SK-N-SH (cell line): ENCODE measurements at regions not wholly inside any gene's neighbourhood (a gene's known extent, or its start where the extent isn't known, plus 50 kb on each side); places are given as distances from the start of the nearest gene placed in this dataset.

Experiments
- CTCF ChIA-PET: fragments of 300-600, 350-600 bp; formaldehyde crosslinking; extraction: SDS; loops from one replicate; lab custom pipeline; 2021; lab: Yijun Ruan, JAX
- POLR2A ChIA-PET: fragments of 350-600 bp; sonication (Branson Sonifier 250); formaldehyde crosslinking; extraction: SDS; loops from one replicate; lab custom pipeline; 2020; ENCODE audit warnings: antibody characterized with exemption, inconsistent platforms; lab: Yijun Ruan, JAX
- DNase-seq: peaks from one replicate; pipeline ENCODE4 v3.0.0; 2012
- H2AFZ ChIP-seq: fragments of 200-600 bp; sonication (generic); 2 replicates; pipeline ENCODE4 v1.8.1; 2016; ENCODE audit warnings: antibody characterized with exemption, mild to moderate bottlenecking, low read depth
- H3F3A ChIP-seq: fragments of 200-600 bp; sonication (generic); replicated peaks from 2 replicates; pipeline ENCODE3; 2016; ENCODE audit warnings: antibody characterized with exemption, mild to moderate bottlenecking; ENCODE audit not compliant: insufficient read depth
- H3K27ac ChIP-seq, 2 experiments: fragments of 200-500 bp in 1 of 2; fragments of 200-600 bp in 1 of 2; sonication (Bioruptor generic) in 1 of 2; sonication (generic), shearing (Covaris generic) in 1 of 2; 2 replicates each; pipeline versions ENCODE4 v1.5.1 to v1.6.1; 2014 to 2016; ENCODE audit warnings: low read depth in 2 of 2, inconsistent platforms in 1 of 2, low read length in 1 of 2, mild to moderate bottlenecking in 1 of 2, mixed read lengths in 1 of 2
- H3K27me3 ChIP-seq: fragments of 200-600 bp; sonication (generic), shearing (Covaris generic); 2 replicates; pipeline ENCODE4 v1.6.1; 2016; ENCODE audit warnings: mixed run types; ENCODE audit not compliant: insufficient read depth
- H3K36me3 ChIP-seq, 2 experiments: fragments of 200-500 bp in 1 of 2; fragments of 200-600 bp in 1 of 2; sonication (Bioruptor generic) in 1 of 2; sonication (generic) in 1 of 2; replicated peaks in 1 of 2; 2 replicates each; pipeline versions ENCODE3 to v1.5.1; 2014 to 2016; ENCODE audit warnings: low read length in 1 of 2, mild to moderate bottlenecking in 1 of 2; ENCODE audit not compliant: insufficient read depth in 2 of 2, control insufficient read depth in 1 of 2
- H3K4me1 ChIP-seq, 2 experiments: fragments of 200-500 bp in 1 of 2; fragments of 200-600 bp in 1 of 2; sonication (Bioruptor generic) in 1 of 2; sonication (generic), shearing (Covaris generic) in 1 of 2; 2 replicates each; pipeline versions ENCODE4 v1.5.1 to v1.6.1; 2014 to 2016; ENCODE audit warnings: low read depth in 1 of 2, low read length in 1 of 2, mixed run types in 1 of 2; ENCODE audit not compliant: insufficient read depth in 2 of 2, control insufficient read depth in 1 of 2
- H3K4me2 ChIP-seq: fragments of 200-600 bp; sonication (generic), shearing (Covaris generic); 2 replicates; pipeline ENCODE4 v1.6.1; 2017; ENCODE audit warnings: mixed run types
- H3K4me3 ChIP-seq, 2 experiments: fragments of 200-500 bp in 1 of 2; fragments of 200-600 bp in 1 of 2; sonication (Bioruptor generic) in 1 of 2; sonication (generic), shearing (Covaris generic) in 1 of 2; 2 replicates each; pipeline versions ENCODE4 v1.5.1 to v1.8.1; 2014 to 2016; ENCODE audit warnings: low read depth in 2 of 2, inconsistent platforms in 1 of 2, low read length in 1 of 2, mild to moderate bottlenecking in 1 of 2, mixed read lengths in 1 of 2, moderate library complexity in 1 of 2
- H3K79me2 ChIP-seq: fragments of 200-600 bp; sonication (generic); 2 replicates; pipeline ENCODE4 v1.8.1; 2017; ENCODE audit warnings: mild to moderate bottlenecking; ENCODE audit not compliant: insufficient read depth
- H3K9ac ChIP-seq: fragments of 200-600 bp; sonication (generic); 2 replicates; pipeline ENCODE4 v1.6.1; 2017; ENCODE audit warnings: mixed run types
- H3K9me2 ChIP-seq: fragments of 200-600 bp; sonication (generic); 2 replicates; pipeline ENCODE4 v1.6.1; 2017; ENCODE audit warnings: mixed run types
- H3K9me3 ChIP-seq: fragments of 200-600 bp; sonication (generic); 2 replicates; pipeline ENCODE4 v1.6.1; 2017; ENCODE audit warnings: mixed run types, mild to moderate bottlenecking, moderate library complexity
- H4K20me1 ChIP-seq: fragments of 200-600 bp; sonication (generic); 2 replicates; pipeline ENCODE4 v1.6.1; 2017; ENCODE audit warnings: mild to moderate bottlenecking, mixed run types; ENCODE audit not compliant: insufficient read depth
- CHD2 ChIP-seq: fragments of 150-350 bp; IDR thresholded peaks from 2 replicates; pipeline ENCODE4 v1.6.1; 2018; ENCODE audit warnings: low read length; ENCODE audit not compliant: partially characterized antibody
- EZH2phosphoT487 ChIP-seq: fragments of 200-600 bp; sonication (generic); IDR thresholded peaks from 2 replicates; pipeline ENCODE4 v1.6.1; 2017; ENCODE audit warnings: low read depth, mixed run types, mild to moderate bottlenecking, antibody characterized with exemption, moderate library complexity, borderline replicate concordance
- FOSL2 ChIP-seq: IDR thresholded peaks from 2 replicates; pipeline ENCODE4 v1.4.0; 2012; ENCODE audit warnings: low read depth, mild to moderate bottlenecking, moderate library complexity, borderline replicate concordance
- FOXJ3 ChIP-seq: sonication (generic); formaldehyde crosslinking; IDR thresholded peaks from 2 replicates; pipeline ENCODE4 v1.5.1; 2020; ENCODE audit warnings: mild to moderate bottlenecking, missing genetic modification reagents
- GABPA ChIP-seq: IDR thresholded peaks from 2 replicates; pipeline ENCODE4 v1.4.0; 2012; ENCODE audit warnings: low read depth, mild to moderate bottlenecking
- JUND ChIP-seq: IDR thresholded peaks from 2 replicates; pipeline ENCODE4 v1.4.0; 2012
- NFIC ChIP-seq: IDR thresholded peaks from 2 replicates; pipeline ENCODE4 v1.4.0; 2012; ENCODE audit warnings: borderline replicate concordance
- POLR2AphosphoS5 ChIP-seq: IDR thresholded peaks from 2 replicates; pipeline ENCODE4 v1.6.1; 2012; ENCODE audit warnings: low read depth, low read length
- RCOR1 ChIP-seq: fragments of 150-350 bp; IDR thresholded peaks from 2 replicates; pipeline ENCODE4 v1.6.1; 2017; ENCODE audit warnings: antibody characterized with exemption, low read length
- RXRA ChIP-seq: IDR thresholded peaks from 2 replicates; pipeline ENCODE4 v1.4.0; 2012; ENCODE audit warnings: low read depth, mild to moderate bottlenecking, borderline replicate concordance
- TEAD4 ChIP-seq: IDR thresholded peaks from 2 replicates; pipeline ENCODE4 v1.4.0; 2012; ENCODE audit warnings: mild to moderate bottlenecking, borderline replicate concordance; ENCODE audit not compliant: insufficient read depth
- YY1 ChIP-seq: IDR thresholded peaks from 2 replicates; pipeline ENCODE4 v1.4.0; 2012; ENCODE audit warnings: low read depth, mild to moderate bottlenecking
- WGBS: methylation state at CpG from one replicate; pipeline ENCODE4 v1.1.6; 2017; ENCODE audit warnings: low lambda C conversion rate; 5-methylcytosine and 5-hydroxymethylcytosine counted together
- TF ChIP-seq, protein P1 (sequence below): IDR thresholded peaks from 2 replicates; pipeline ENCODE4 v1.4.0; 2012; ENCODE audit warnings: low read depth
- TF ChIP-seq, protein P2 (sequence below): IDR thresholded peaks from 2 replicates; pipeline ENCODE4 v1.4.0; 2012; ENCODE audit warnings: low read depth, borderline replicate concordance

DNA sequence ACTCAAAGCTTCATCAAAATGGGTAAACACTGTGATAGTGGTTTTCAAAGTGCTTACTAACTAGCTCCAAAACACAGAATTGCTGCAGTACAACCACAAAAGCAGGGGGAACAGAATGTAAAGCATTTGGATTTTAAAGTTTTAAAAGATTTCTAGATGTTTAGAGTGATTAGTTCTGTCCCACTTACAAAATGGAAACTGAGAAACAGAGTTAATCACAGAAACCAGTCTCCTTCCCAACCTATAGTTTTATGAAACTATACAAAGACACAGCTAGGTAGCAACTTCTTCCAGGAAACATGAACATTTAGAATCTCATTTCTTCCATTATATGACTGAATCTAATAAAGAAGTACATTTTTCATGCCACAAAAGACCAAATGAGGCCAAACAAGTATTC, 73.8 kb upstream of the HNRNPA3 start:
- POLR2A ChIA-PET, result no interaction called here
- H3K79me2 ChIP-seq, result no peaks in the 10 kb centered on the region
- H2AFZ ChIP-seq, result no peak overlapping the region
- peaks cover 0 to 8% of the 10 kb centered on the region in 2 experiments; a peak in 1 of 4 replicates for H3K4me1 ChIP-seq
- no peaks in the 10 kb centered on the region for H3K36me3 ChIP-seq
- no peak for TF ChIP-seq FOXJ3 (CRISPR knock-in tag)
- TF ChIP-seq NFIC, result no peak
- TF ChIP-seq, protein P1, sequence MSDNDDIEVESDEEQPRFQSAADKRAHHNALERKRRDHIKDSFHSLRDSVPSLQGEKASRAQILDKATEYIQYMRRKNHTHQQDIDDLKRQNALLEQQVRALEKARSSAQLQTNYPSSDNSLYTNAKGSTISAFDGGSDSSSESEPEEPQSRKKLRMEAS, result no peak
- TF ChIP-seq POLR2AphosphoS5, result no peak
- TF ChIP-seq RXRA, result no peak
- TF ChIP-seq YY1, result no peak
- no peak for TF ChIP-seq EZH2phosphoT487
- TF ChIP-seq TEAD4, result no peak
- TF ChIP-seq JUND, result no peak
- TF ChIP-seq, protein P2, sequence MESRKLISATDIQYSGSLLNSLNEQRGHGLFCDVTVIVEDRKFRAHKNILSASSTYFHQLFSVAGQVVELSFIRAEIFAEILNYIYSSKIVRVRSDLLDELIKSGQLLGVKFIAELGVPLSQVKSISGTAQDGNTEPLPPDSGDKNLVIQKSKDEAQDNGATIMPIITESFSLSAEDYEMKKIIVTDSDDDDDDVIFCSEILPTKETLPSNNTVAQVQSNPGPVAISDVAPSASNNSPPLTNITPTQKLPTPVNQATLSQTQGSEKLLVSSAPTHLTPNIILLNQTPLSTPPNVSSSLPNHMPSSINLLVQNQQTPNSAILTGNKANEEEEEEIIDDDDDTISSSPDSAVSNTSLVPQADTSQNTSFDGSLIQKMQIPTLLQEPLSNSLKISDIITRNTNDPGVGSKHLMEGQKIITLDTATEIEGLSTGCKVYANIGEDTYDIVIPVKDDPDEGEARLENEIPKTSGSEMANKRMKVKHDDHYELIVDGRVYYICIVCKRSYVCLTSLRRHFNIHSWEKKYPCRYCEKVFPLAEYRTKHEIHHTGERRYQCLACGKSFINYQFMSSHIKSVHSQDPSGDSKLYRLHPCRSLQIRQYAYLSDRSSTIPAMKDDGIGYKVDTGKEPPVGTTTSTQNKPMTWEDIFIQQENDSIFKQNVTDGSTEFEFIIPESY, result no peak
- no peak for TF ChIP-seq GABPA
- no peak for TF ChIP-seq FOSL2
- no peak for TF ChIP-seq RCOR1
- H3F3A ChIP-seq, result peaks cover 7% of the 10 kb centered on the region
- no peaks in the 10 kb centered on the region for H4K20me1 ChIP-seq
- no peaks in the 10 kb centered on the region for H3K9me2 ChIP-seq
- CTCF ChIA-PET, result interaction anchor here (0.5 to 12.7 kb wide), 7 partner anchors 9 to 1033 kb away, joined by 3 to 231 read pairs (median 4); no protein-coding TSS in a partner anchor
- no peaks in the 10 kb centered on the region for H3K9me3 ChIP-seq
- no peak for DNase-seq
- H3K27me3 ChIP-seq, result no peaks in the 10 kb centered on the region
- H3K27ac ChIP-seq, result no peak overlapping the region
- H3K9ac ChIP-seq, result no peak overlapping the region
- H3K4me2 ChIP-seq, result no peak overlapping the region
- H3K4me3 ChIP-seq, result no peak overlapping the region

DNA sequence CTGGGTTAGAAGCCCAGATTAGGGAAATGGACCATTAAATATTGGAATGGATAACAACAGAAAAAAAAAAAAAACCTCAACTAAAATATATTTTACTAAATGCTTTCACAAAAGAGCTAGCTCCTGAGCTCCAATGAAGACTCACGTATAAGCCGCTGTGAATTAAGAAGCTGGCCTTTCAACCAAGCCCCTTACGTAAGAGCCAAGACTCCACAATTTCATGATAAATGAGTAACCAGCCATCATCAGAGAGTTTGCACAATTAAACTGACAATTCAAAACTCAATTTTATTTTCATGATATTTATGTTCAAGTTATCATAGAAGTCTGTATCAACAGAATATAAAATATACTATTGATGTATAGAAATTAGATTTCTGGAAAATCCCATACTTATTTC, 70.7 kb upstream of the HNRNPA3 start:
- no peak overlapping the region for H3K9ac ChIP-seq
- no peaks in the 10 kb centered on the region for H3K79me2 ChIP-seq
- WGBS, result 91% methylated on average over 3 of the region's 3 CpGs
- no peaks in the 10 kb centered on the region for H3K27me3 ChIP-seq
- no peak overlapping the region for H3K4me3 ChIP-seq
- no peak for TF ChIP-seq CHD2
- no peaks in the 10 kb centered on the region for H3K9me3 ChIP-seq
- no peaks in the 10 kb centered on the region for H3K36me3 ChIP-seq
- H3F3A ChIP-seq, result peaks cover 7% of the 10 kb centered on the region
- no peaks in the 10 kb centered on the region for H4K20me1 ChIP-seq
- H3K9me2 ChIP-seq, result no peaks in the 10 kb centered on the region
- ChIA-PET POLR2A (no interaction called here), CTCF (interaction anchor here (1.1 to 12.7 kb wide), 6 partner anchors 70 to 1015 kb away, joined by 3 to 231 read pairs (median 5); no protein-coding TSS in a partner anchor)
- no peak overlapping the region for H3K4me2 ChIP-seq
- H2AFZ ChIP-seq, result no peak overlapping the region
- DNase-seq, result no peak
- H3K27ac ChIP-seq, result no peak overlapping the region
- peaks cover 0 to 10% of the 10 kb centered on the region in 2 experiments; a peak in 2 of 4 replicates for H3K4me1 ChIP-seq
